ENCODE measurements at regions not wholly inside any gene's neighbourhood (a gene's known extent, or its start where the extent isn't known, plus 50 kb on each side); places are given as distances from the start of the nearest gene placed in this dataset.

DNA sequence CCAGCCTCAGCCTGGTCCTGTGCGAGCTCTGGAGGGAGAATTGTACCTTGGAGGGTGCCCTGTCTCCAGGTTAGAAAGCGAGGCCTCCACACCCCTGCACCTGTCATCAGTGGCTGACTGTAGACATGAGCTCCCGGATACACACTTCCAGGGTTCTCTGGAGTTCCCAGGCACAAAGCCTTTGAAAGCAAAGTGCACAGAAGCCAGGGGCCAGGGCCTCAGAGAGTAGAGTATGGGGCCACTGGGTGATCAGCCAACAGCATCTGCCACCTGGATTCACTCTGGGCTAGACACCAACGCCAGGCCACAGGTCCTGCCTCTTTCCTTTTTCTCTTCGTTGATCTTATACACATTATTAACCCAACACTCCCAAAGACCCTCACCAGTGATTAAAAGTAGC lies 239.4 kb upstream of the HDAC4 start:
- TF ChIP-seq EZH2 (IDR thresholded peaks at IDR 0.05; ENCODE audit: borderline replicate concordance, low read length) = no peak
- TF ChIP-seq, protein P1, sequence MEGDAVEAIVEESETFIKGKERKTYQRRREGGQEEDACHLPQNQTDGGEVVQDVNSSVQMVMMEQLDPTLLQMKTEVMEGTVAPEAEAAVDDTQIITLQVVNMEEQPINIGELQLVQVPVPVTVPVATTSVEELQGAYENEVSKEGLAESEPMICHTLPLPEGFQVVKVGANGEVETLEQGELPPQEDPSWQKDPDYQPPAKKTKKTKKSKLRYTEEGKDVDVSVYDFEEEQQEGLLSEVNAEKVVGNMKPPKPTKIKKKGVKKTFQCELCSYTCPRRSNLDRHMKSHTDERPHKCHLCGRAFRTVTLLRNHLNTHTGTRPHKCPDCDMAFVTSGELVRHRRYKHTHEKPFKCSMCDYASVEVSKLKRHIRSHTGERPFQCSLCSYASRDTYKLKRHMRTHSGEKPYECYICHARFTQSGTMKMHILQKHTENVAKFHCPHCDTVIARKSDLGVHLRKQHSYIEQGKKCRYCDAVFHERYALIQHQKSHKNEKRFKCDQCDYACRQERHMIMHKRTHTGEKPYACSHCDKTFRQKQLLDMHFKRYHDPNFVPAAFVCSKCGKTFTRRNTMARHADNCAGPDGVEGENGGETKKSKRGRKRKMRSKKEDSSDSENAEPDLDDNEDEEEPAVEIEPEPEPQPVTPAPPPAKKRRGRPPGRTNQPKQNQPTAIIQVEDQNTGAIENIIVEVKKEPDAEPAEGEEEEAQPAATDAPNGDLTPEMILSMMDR (IDR thresholded peaks at IDR 0.05; ENCODE audit: low read length) = no peak
- H3F3A ChIP-seq (ENCODE audit: insufficient read depth, low read length) = no peaks in the 10 kb centered on the region
- H3K36me3 ChIP-seq (ENCODE audit: insufficient read depth, low read length) = no peaks in the 10 kb centered on the region
- H2AFZ ChIP-seq (ENCODE audit: low read length) = no peak overlapping the region
- no peak overlapping the region for H3K27ac ChIP-seq (ENCODE audit: low read depth, low read length, poor library complexity, severe bottlenecking)
- no peak overlapping the region for H3K9ac ChIP-seq (ENCODE audit: low read length)
- H3K4me3 ChIP-seq (ENCODE audit: low read depth, low read length, poor library complexity, severe bottlenecking) = no peak overlapping the region
- no peaks in the 10 kb centered on the region for H3K4me1 ChIP-seq (ENCODE audit: insufficient read depth, low read length, severe bottlenecking)
- H4K20me1 ChIP-seq (ENCODE audit: insufficient read depth, low read length) = no peaks in the 10 kb centered on the region
- H3K9me2 ChIP-seq (ENCODE audit: low read depth, low read length) = no peaks in the 10 kb centered on the region
- no peaks in the 10 kb centered on the region for H3K9me3 ChIP-seq (ENCODE audit: low read length)
- no peaks in the 10 kb centered on the region for H3K79me2 ChIP-seq (ENCODE audit: insufficient read depth, low read length)
- H3K27me3 ChIP-seq (ENCODE audit: insufficient read depth, low read length) = no peaks in the 10 kb centered on the region
- no peak overlapping the region for H3K4me2 ChIP-seq (ENCODE audit: low read length)

DNA sequence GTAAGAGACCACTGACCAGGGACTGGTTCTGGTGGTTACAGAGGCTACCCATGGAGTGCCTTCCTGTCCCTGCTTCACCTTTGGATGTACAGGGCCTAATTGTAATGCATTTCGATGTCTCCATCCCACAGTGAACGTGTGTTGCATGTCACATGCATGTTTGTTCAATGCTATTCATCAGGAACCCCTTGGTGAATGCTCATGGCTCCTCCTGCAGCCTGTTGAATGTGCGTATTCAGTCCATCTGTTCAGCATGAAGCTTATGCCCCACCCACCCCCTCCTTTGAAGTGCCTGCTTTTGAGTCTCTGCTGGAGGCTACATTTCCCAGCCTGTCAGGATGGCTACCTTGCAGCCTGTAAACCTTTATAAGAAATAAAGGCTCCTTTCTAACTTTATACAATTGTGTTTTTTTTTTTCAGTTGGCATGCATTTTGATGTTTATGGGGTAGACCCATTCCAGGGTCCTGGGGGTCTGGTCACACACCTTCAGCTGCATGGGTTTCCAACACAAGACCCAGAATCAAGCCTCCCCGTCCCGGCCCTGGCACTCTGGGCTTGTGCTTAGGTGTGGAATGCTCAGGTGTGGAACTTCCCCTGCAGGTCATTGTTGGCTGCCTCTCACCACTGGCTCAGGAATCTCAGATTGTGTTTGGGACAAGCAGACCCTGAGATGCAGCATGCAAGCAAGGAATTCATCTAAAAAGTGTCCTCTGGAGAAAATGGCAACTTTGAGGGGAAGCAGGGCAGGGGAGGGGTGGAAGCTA lies 238.8 kb upstream of the HDAC4 start:
- no peak overlapping the region for H3K9ac ChIP-seq (ENCODE audit: low read length)
- no peaks in the 10 kb centered on the region for H3K9me2 ChIP-seq (ENCODE audit: low read depth, low read length)

DNA sequence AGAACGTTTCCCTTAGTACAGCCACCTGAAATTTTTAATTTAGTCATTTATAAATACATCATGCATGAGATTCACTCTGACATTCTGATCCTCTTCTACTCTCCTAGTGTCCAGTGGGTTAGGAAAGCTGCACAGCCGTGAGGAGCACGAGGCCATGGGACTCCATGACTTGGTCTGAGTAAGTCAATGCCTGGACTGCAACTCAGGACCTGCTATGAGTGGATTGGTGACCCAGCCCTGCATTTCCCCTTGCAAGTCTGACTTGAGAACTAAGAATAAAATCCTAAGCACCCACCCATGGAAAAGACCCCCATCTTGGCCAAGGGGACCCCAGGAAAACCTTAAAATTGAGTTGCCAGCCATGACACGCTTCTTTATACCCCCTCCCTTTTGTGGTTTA lies 237.6 kb upstream of the HDAC4 start:
- Histone ChIP-seq H3K9me2 (ENCODE audit: low read depth, low read length) (no peaks in the 10 kb centered on the region), H3K79me2 (ENCODE audit: insufficient read depth, low read length) (no peaks in the 10 kb centered on the region), H2AFZ (ENCODE audit: low read length) (no peak overlapping the region), H3K9ac (ENCODE audit: low read length) (no peak overlapping the region), H3K9me3 (ENCODE audit: low read length) (no peaks in the 10 kb centered on the region), H3F3A (ENCODE audit: insufficient read depth, low read length) (no peaks in the 10 kb centered on the region), H3K27me3 (ENCODE audit: insufficient read depth, low read length) (no peaks in the 10 kb centered on the region), H4K20me1 (ENCODE audit: insufficient read depth, low read length) (no peaks in the 10 kb centered on the region), H3K4me1 (ENCODE audit: insufficient read depth, low read length, severe bottlenecking) (no peaks in the 10 kb centered on the region), H3K4me3 (ENCODE audit: low read depth, low read length, poor library complexity, severe bottlenecking) (no peak overlapping the region), H3K4me2 (ENCODE audit: low read length) (no peak overlapping the region), H3K27ac (ENCODE audit: low read depth, low read length, poor library complexity, severe bottlenecking) (no peak overlapping the region), H3K36me3 (ENCODE audit: insufficient read depth, low read length) (no peaks in the 10 kb centered on the region)
- no peak for TF ChIP-seq EZH2 (IDR thresholded peaks at IDR 0.05; ENCODE audit: borderline replicate concordance, low read length)
- TF ChIP-seq, protein P1 (IDR thresholded peaks at IDR 0.05; ENCODE audit: low read length) = no peak

More for the DNA sequence above, 238.8 kb upstream of the HDAC4 start:
- Histone ChIP-seq H3K79me2 (ENCODE audit: insufficient read depth, low read length) (no peaks in the 10 kb centered on the region), H3K4me2 (ENCODE audit: low read length) (no peak overlapping the region), H3K4me3 (ENCODE audit: low read depth, low read length, poor library complexity, severe bottlenecking) (no peak overlapping the region), H3F3A (ENCODE audit: insufficient read depth, low read length) (no peaks in the 10 kb centered on the region), H3K36me3 (ENCODE audit: insufficient read depth, low read length) (no peaks in the 10 kb centered on the region), H4K20me1 (ENCODE audit: insufficient read depth, low read length) (no peaks in the 10 kb centered on the region), H3K27ac (ENCODE audit: low read depth, low read length, poor library complexity, severe bottlenecking) (no peak overlapping the region), H2AFZ (ENCODE audit: low read length) (no peak overlapping the region), H3K4me1 (ENCODE audit: insufficient read depth, low read length, severe bottlenecking) (no peaks in the 10 kb centered on the region), H3K9me3 (ENCODE audit: low read length) (no peaks in the 10 kb centered on the region), H3K27me3 (ENCODE audit: insufficient read depth, low read length) (no peaks in the 10 kb centered on the region)
- TF ChIP-seq, protein P1 (IDR thresholded peaks at IDR 0.05; ENCODE audit: low read length) = no peak
- TF ChIP-seq EZH2 (IDR thresholded peaks at IDR 0.05; ENCODE audit: borderline replicate concordance, low read length) = no peak

Measured in OCI-LY1 (cell line).